ENCODE measurements at regions not wholly inside any gene's neighbourhood (a gene's known extent, or its start where the extent isn't known, plus 50 kb on each side); places are given as distances from the start of the nearest gene placed in this dataset.

GRCh38 chr10:106189292-106189691 lies 975.2 kb downstream of the SORCS1 start:
- H3K36me3 ChIP-seq (ENCODE audit: control insufficient read depth, insufficient read depth, low read length) = no peaks in the 10 kb centered on the region
- ChIA-PET CTCF (no interaction called here), POLR2A (no interaction called here)
- BruUV-seq (replicated peaks) = no TSS peak
- in situ Hi-C loops (cut with HindIII; ENCODE audit: low pct_unique_long_range_greater_than_20kb, low sequenced_read_pairs) (no loop called here), intact Hi-C loops (cut with micrococcal nuclease; ENCODE audit: unreplicated experiment) (no loop called here)
- H3K4me1 ChIP-seq (ENCODE audit: control insufficient read depth, insufficient read depth, low read length) = no peaks in the 10 kb centered on the region
- ATAC-seq = peak; percentile 58; the same call in 1 of the 2 replicates
- no peaks in the 10 kb centered on the region for H3K9me3 ChIP-seq (ENCODE audit: control insufficient read depth, insufficient read depth, low read depth, low read length)
- TF ChIP-seq CTCF (IDR thresholded peaks at IDR 0.05) = peak; percentile 63
- TF ChIP-seq POLR2AphosphoS5 (IDR thresholded peaks at IDR 0.05; ENCODE audit: low read depth, low read length) = no peak
- TF ChIP-seq SIN3A (IDR thresholded peaks at IDR 0.05; ENCODE audit: borderline replicate concordance, insufficient read depth, low read depth, low read length) = no peak
- no peak for TF ChIP-seq REST (IDR thresholded peaks at IDR 0.05; ENCODE audit: insufficient read depth in 1 of 2, low read depth in 2 of 2, low read length in 1 of 2)
- no peak for TF ChIP-seq TCF7L2 (IDR thresholded peaks at IDR 0.05; ENCODE audit: low read depth, low read length)
- no peak overlapping the region for H3K27ac ChIP-seq (ENCODE audit: low read length)
- DNase-seq (ENCODE audit: low read depth, low spot score) = peak; percentile 7
- no peaks in the 10 kb centered on the region for H3K27me3 ChIP-seq (ENCODE audit: control insufficient read depth, insufficient read depth, low read length)
- no peak overlapping the region for H3K4me3 ChIP-seq (ENCODE audit: low read depth in 2 of 2, low read length in 2 of 2)

- in situ Hi-C loops (cut with HindIII; ENCODE audit: low pct_unique_long_range_greater_than_20kb, low sequenced_read_pairs) (no loop called here), intact Hi-C loops (cut with micrococcal nuclease; ENCODE audit: unreplicated experiment) (no loop called here)
- Histone ChIP-seq H3K4me3 (ENCODE audit: low read depth in 2 of 2, low read length in 2 of 2) (no peak overlapping the region), H3K27ac (ENCODE audit: low read length) (no peak overlapping the region), H3K27me3 (ENCODE audit: control insufficient read depth, insufficient read depth, low read length) (no peaks in the 10 kb centered on the region; the same call in 1 of the 2 replicates), H3K4me1 (ENCODE audit: control insufficient read depth, insufficient read depth, low read length) (no peaks in the 10 kb centered on the region), H3K36me3 (ENCODE audit: control insufficient read depth, insufficient read depth, low read length) (no peaks in the 10 kb centered on the region), H3K9me3 (ENCODE audit: control insufficient read depth, insufficient read depth, low read depth, low read length) (no peaks in the 10 kb centered on the region)
- POLR2A ChIA-PET = no interaction called here
- BruUV-seq (replicated peaks) = no TSS peak
- ATAC-seq (no peak), DNase-seq (ENCODE audit: low read depth, low spot score) (no peak)
- CTCF ChIA-PET = no interaction called here
- no peak for TF ChIP-seq POLR2AphosphoS5 (IDR thresholded peaks at IDR 0.05; ENCODE audit: low read depth, low read length)
- no peak for TF ChIP-seq REST (IDR thresholded peaks at IDR 0.05; ENCODE audit: insufficient read depth in 1 of 2, low read depth in 2 of 2, low read length in 1 of 2)
- no peak for TF ChIP-seq SIN3A (IDR thresholded peaks at IDR 0.05; ENCODE audit: borderline replicate concordance, insufficient read depth, low read depth, low read length)
- TF ChIP-seq CTCF (IDR thresholded peaks at IDR 0.05) = no peak
- no peak for TF ChIP-seq TCF7L2 (IDR thresholded peaks at IDR 0.05; ENCODE audit: low read depth, low read length)
Measured at GRCh38 chr10:106185951-106186350, 978.6 kb downstream of the SORCS1 start.

All from Panc1 (cell line).